Esophagus squamous epithelium (tissue), 4 donors: ENCODE measurements at regions not wholly inside any gene's neighbourhood (a gene's known extent, or its start where the extent isn't known, plus 50 kb on each side); places are given as distances from the start of the nearest gene placed in this dataset.

Experiments
- POLR2A ChIP-seq, 4 donors: fragments of 450-650 bp; IDR thresholded peaks; one replicate each; pipeline ENCODE4 v1.6.1; 2017; ENCODE audit warnings: antibody characterized with exemption in 4 of 4, mild to moderate bottlenecking in 4 of 4, moderate library complexity in 3 of 4
- TF ChIP-seq, protein P1 (sequence below), 6 experiments: fragments of 450-650 bp in 4 of 6; fragments of 200-600 bp in 2 of 6; sonication (generic) in 2 of 6; IDR thresholded peaks; one replicate each; pipeline ENCODE4 v1.5.1; 2016 to 2019; ENCODE audit warnings: antibody characterized with exemption in 6 of 6, mild to moderate bottlenecking in 4 of 6, moderate library complexity in 4 of 6

- TF ChIP-seq, protein P1, sequence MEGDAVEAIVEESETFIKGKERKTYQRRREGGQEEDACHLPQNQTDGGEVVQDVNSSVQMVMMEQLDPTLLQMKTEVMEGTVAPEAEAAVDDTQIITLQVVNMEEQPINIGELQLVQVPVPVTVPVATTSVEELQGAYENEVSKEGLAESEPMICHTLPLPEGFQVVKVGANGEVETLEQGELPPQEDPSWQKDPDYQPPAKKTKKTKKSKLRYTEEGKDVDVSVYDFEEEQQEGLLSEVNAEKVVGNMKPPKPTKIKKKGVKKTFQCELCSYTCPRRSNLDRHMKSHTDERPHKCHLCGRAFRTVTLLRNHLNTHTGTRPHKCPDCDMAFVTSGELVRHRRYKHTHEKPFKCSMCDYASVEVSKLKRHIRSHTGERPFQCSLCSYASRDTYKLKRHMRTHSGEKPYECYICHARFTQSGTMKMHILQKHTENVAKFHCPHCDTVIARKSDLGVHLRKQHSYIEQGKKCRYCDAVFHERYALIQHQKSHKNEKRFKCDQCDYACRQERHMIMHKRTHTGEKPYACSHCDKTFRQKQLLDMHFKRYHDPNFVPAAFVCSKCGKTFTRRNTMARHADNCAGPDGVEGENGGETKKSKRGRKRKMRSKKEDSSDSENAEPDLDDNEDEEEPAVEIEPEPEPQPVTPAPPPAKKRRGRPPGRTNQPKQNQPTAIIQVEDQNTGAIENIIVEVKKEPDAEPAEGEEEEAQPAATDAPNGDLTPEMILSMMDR (IDR thresholded peaks at IDR 0.05): no peak
- TF ChIP-seq POLR2A (IDR thresholded peaks at IDR 0.05): no peak
These were observed 395.7 kb upstream of the ACTBL2 start for GRCh38 chr5:57878301-57878722.
